ENCODE measurements at regions not wholly inside any gene's neighbourhood (a gene's known extent, or its start where the extent isn't known, plus 50 kb on each side); places are given as distances from the start of the nearest gene placed in this dataset.

GRCh38 chr21:31596055-31596454 lies 63.4 kb upstream of the SOD1 start:
- intact Hi-C loops (cut with micrococcal nuclease), result no loop called here
- H2AFZ ChIP-seq (ENCODE audit: low read depth, low read length), result no peak overlapping the region
- H3K79me2 ChIP-seq (ENCODE audit: control insufficient read depth, insufficient read depth, low read length), result no peaks in the 10 kb centered on the region
- H3K36me3 ChIP-seq (ENCODE audit: control insufficient read depth, insufficient read depth, low read length), result no peaks in the 10 kb centered on the region
- DNase-seq (ENCODE audit: extremely low read depth in 1 of 4, low spot score in 3 of 4), result no peak
- peaks cover 33 to 49% of the 10 kb centered on the region in 2 experiments for H3K27me3 ChIP-seq (ENCODE audit: control insufficient read depth in 2 of 2, insufficient read depth in 2 of 2, low read length in 2 of 2)
- H3K4me2 ChIP-seq (ENCODE audit: insufficient read depth, low read length), result no peak overlapping the region
- H3K9me1 ChIP-seq (ENCODE audit: control insufficient read depth, insufficient read depth, low read length), result no peaks in the 10 kb centered on the region
- WGBS (ENCODE audit: insufficient coverage, low coverage, missing lambda C conversion rate), result 5% methylated on average over 8 of the region's 8 CpGs
- POLR2A ChIA-PET, result no interaction called here
- ATAC-seq, result no peak
- no peaks in the 10 kb centered on the region for H4K20me1 ChIP-seq (replicated peaks; ENCODE audit: control insufficient read depth, insufficient read depth, low read length)
- H3K27ac ChIP-seq (ENCODE audit: extremely low read depth, low read depth, low read length), result no peak overlapping the region
- CTCF ChIA-PET (ENCODE audit: low intra/inter-chr PET ratio), result no interaction called here
- H3K4me3 ChIP-seq, result no peak overlapping the region
- H3K9me3 ChIP-seq (replicated peaks; ENCODE audit: control insufficient read depth, insufficient read depth, low read depth, low read length), result no peaks in the 10 kb centered on the region
- in situ Hi-C loops (cut with MboI), result no loop called here
- no peak overlapping the region for H3K9ac ChIP-seq (ENCODE audit: insufficient read depth in 1 of 2, low read depth in 2 of 2, low read length in 2 of 2)
- FAIRE-seq, result no peak
- no TSS peak for BruUV-seq (replicated peaks)
- H3K4me1 ChIP-seq (replicated peaks in 1 of 2; ENCODE audit: control insufficient read depth in 2 of 2, insufficient read depth in 2 of 2, low read length in 2 of 2), result peaks cover 0 to 4% of the 10 kb centered on the region in 2 experiments; a peak in 2 of 5 replicates
- TF ChIP-seq ZKSCAN8 (CRISPR knock-in tag; IDR thresholded peaks at IDR 0.05), result no peak
- TF ChIP-seq ZNF174 (CRISPR knock-in tag; IDR thresholded peaks at IDR 0.05), result no peak
- TF ChIP-seq ZNF274 (IDR thresholded peaks at IDR 0.05; ENCODE audit: borderline replicate concordance, low read depth, low read length), result no peak
- TF ChIP-seq ZFP91 (CRISPR knock-in tag; IDR thresholded peaks at IDR 0.05), result no peak
- TF ChIP-seq MGA (IDR thresholded peaks at IDR 0.05), result no peak
- no peak for TF ChIP-seq CC2D1A (IDR thresholded peaks at IDR 0.05)
- TF ChIP-seq ESRRA (IDR thresholded peaks at IDR 0.05; ENCODE audit: borderline replicate concordance, low read depth), result no peak
- no peak for TF ChIP-seq ELF1 (tag; IDR thresholded peaks at IDR 0.05)
- TF ChIP-seq RFX7 (CRISPR knock-in tag; IDR thresholded peaks at IDR 0.05), result no peak
- TF ChIP-seq MXI1 (IDR thresholded peaks at IDR 0.05; ENCODE audit: low read depth, low read length), result no peak
- no peak for TF ChIP-seq USF2 (CRISPR knock-in tag; IDR thresholded peaks at IDR 0.05)
